ENCODE measurements at regions not wholly inside any gene's neighbourhood (a gene's known extent, or its start where the extent isn't known, plus 50 kb on each side); places are given as distances from the start of the nearest gene placed in this dataset.

GRCh38 chr15:70187331-70187730 lies 89.6 kb upstream of the TLE3 start:
- DNase-seq (ENCODE audit: low read depth) = no peak

GRCh38 chr15:70186152-70186551 lies 88.4 kb upstream of the TLE3 start:
- H3K4me3 ChIP-seq (ENCODE audit: low read length) = no peak overlapping the region
- no peak for TF ChIP-seq CTCF (conservative IDR thresholded peaks at IDR 0.05; ENCODE audit: low read depth, low read length)
- DNase-seq (ENCODE audit: low read depth) = no peak

More at GRCh38 chr15:70187331-70187730, 89.6 kb upstream of the TLE3 start:
- no peak for TF ChIP-seq CTCF (conservative IDR thresholded peaks at IDR 0.05; ENCODE audit: low read depth, low read length)
- H3K4me3 ChIP-seq (ENCODE audit: low read length) = no peak overlapping the region

GRCh38 chr15:70185251-70185711 lies 87.6 kb upstream of the TLE3 start:
- no peak overlapping the region for H3K4me3 ChIP-seq (ENCODE audit: low read length)
- DNase-seq (ENCODE audit: low read depth) = no peak
- no peak for TF ChIP-seq CTCF (conservative IDR thresholded peaks at IDR 0.05; ENCODE audit: low read depth, low read length)

GRCh38 chr15:70182858-70183695 lies 85.4 kb upstream of the TLE3 start:
- no peak for TF ChIP-seq CTCF (conservative IDR thresholded peaks at IDR 0.05; ENCODE audit: low read depth, low read length)
- no peak for DNase-seq (ENCODE audit: low read depth)
- H3K4me3 ChIP-seq (ENCODE audit: low read length) = no peak overlapping the region

GRCh38 chr15:70181626-70182255 lies 84.0 kb upstream of the TLE3 start:
- no peak for TF ChIP-seq CTCF (conservative IDR thresholded peaks at IDR 0.05; ENCODE audit: low read depth, low read length)
- H3K4me3 ChIP-seq (ENCODE audit: low read length) = no peak overlapping the region
- DNase-seq (ENCODE audit: low read depth) = no peak

GRCh38 chr15:70180186-70180875 lies 82.6 kb upstream of the TLE3 start:
- DNase-seq (ENCODE audit: low read depth) = no peak
- no peak for TF ChIP-seq CTCF (conservative IDR thresholded peaks at IDR 0.05; ENCODE audit: low read depth, low read length)
- H3K4me3 ChIP-seq (ENCODE audit: low read length) = no peak overlapping the region
